Neuronal stem cell (in vitro differentiated cells): ENCODE measurements at regions not wholly inside any gene's neighbourhood (a gene's known extent, or its start where the extent isn't known, plus 50 kb on each side); places are given as distances from the start of the nearest gene placed in this dataset.

Experiments used
- DNase-seq: peaks from one replicate; pipeline ENCODE4 v3.0.0-alpha.2; 2013; ENCODE audit warnings: low spot score
- H2AFZ ChIP-seq: one replicate; pipeline ENCODE4 v1.6.1; 2013; ENCODE audit warnings: mild to moderate bottlenecking, low read length, inconsistent platforms
- H2AK5ac ChIP-seq: 2 replicates; pipeline ENCODE4 v1.6.1; 2013; ENCODE audit warnings: low read depth, mild to moderate bottlenecking, inconsistent platforms, low read length, moderate library complexity, mixed read lengths
- H2BK120ac ChIP-seq: 2 replicates; pipeline ENCODE4 v1.6.1; 2013; ENCODE audit warnings: low read depth, mild to moderate bottlenecking, inconsistent platforms, low read length, moderate library complexity, mixed read lengths
- H2BK12ac ChIP-seq: one replicate; pipeline ENCODE4 v1.6.1; 2013; ENCODE audit warnings: low read length, inconsistent platforms
- H2BK15ac ChIP-seq: 2 replicates; pipeline ENCODE4 v1.6.1; 2013; ENCODE audit warnings: mild to moderate bottlenecking, low read length, inconsistent platforms, mixed read lengths
- H2BK5ac ChIP-seq: one replicate; pipeline ENCODE4 v1.6.1; 2013; ENCODE audit warnings: inconsistent platforms, mild to moderate bottlenecking, low read length, moderate library complexity
- H3K14ac ChIP-seq: one replicate; pipeline ENCODE4 v1.6.1; 2013; ENCODE audit warnings: low read length, inconsistent platforms
- H3K18ac ChIP-seq: 2 replicates; pipeline ENCODE4 v1.6.1; 2013; ENCODE audit warnings: low read length, inconsistent platforms
- H3K23ac ChIP-seq: 2 replicates; pipeline ENCODE4 v1.6.1; 2013; ENCODE audit warnings: low read depth, mild to moderate bottlenecking, mixed read lengths, low read length, inconsistent platforms; ENCODE audit not compliant: poor library complexity
- H3K27ac ChIP-seq: replicated peaks from 3 replicates; pipeline ENCODE4 v1.5.1; 2013; ENCODE audit warnings: low read length, inconsistent platforms
- H3K27me3 ChIP-seq, 3 experiments: 2 replicates each; pipeline ENCODE4 v1.6.1; 2013; ENCODE audit warnings: low read length in 3 of 3, mild to moderate bottlenecking in 2 of 3, inconsistent platforms in 1 of 3, low read depth in 1 of 3, mixed read lengths in 1 of 3, moderate library complexity in 1 of 3; ENCODE audit not compliant: control insufficient read depth in 3 of 3, insufficient read depth in 3 of 3
- H3K36me3 ChIP-seq, 2 donors: replicated peaks in 1 of 2; 2 replicates each; pipeline ENCODE4 v1.6.1; 2013; ENCODE audit warnings: low read length in 2 of 2; ENCODE audit not compliant: control insufficient read depth in 2 of 2, insufficient read depth in 2 of 2
- H3K4ac ChIP-seq: 2 replicates; pipeline ENCODE4 v1.6.1; 2013; ENCODE audit warnings: inconsistent platforms, mild to moderate bottlenecking, low read length, moderate library complexity
- H3K4me1 ChIP-seq, 2 donors: 1 replicate in 1 of 2; 2 replicates in 1 of 2; pipeline ENCODE4 v1.6.1; 2013; ENCODE audit warnings: low read length in 2 of 2, low read depth in 1 of 2; ENCODE audit not compliant: control insufficient read depth in 2 of 2, insufficient read depth in 1 of 2
- H3K4me2 ChIP-seq: one replicate; pipeline ENCODE4 v1.6.1; 2013; ENCODE audit warnings: mild to moderate bottlenecking, low read length, inconsistent platforms; ENCODE audit not compliant: insufficient read depth, poor library complexity, severe bottlenecking
- H3K4me3 ChIP-seq, 2 donors: 2 replicates each; pipeline ENCODE4 v1.5.1; 2013; ENCODE audit warnings: low read length in 2 of 2, mild to moderate bottlenecking in 2 of 2, inconsistent platforms in 1 of 2, moderate library complexity in 1 of 2
- H3K79me1 ChIP-seq: one replicate; pipeline ENCODE4 v1.6.1; 2013; ENCODE audit warnings: low read depth, mild to moderate bottlenecking, inconsistent platforms, low read length, moderate library complexity
- H3K9ac ChIP-seq: one replicate; pipeline ENCODE4 v1.6.1; 2013; ENCODE audit warnings: mild to moderate bottlenecking, low read depth, low read length, inconsistent platforms; ENCODE audit not compliant: poor library complexity
- H3K9me3 ChIP-seq, 2 donors: replicated peaks in 1 of 2; 2 replicates each; pipeline versions ENCODE3 to v1.6.1; 2013; ENCODE audit warnings: low read length in 2 of 2, mild to moderate bottlenecking in 2 of 2, inconsistent platforms in 1 of 2, low read depth in 1 of 2, mixed read lengths in 1 of 2, moderate library complexity in 1 of 2; ENCODE audit not compliant: control insufficient read depth in 2 of 2, insufficient read depth in 1 of 2
- H4K8ac ChIP-seq: one replicate; pipeline ENCODE4 v1.6.1; 2013; ENCODE audit warnings: low read depth, mild to moderate bottlenecking, inconsistent platforms, low read length, moderate library complexity
- H4K91ac ChIP-seq: one replicate; pipeline ENCODE4 v1.6.1; 2013; ENCODE audit warnings: low read length, low read depth, mild to moderate bottlenecking, inconsistent platforms; ENCODE audit not compliant: poor library complexity
- WGBS, 2 donors: extraction: QIAGEN DNeasy Blood & Tissue Kit; methylation state at CpG; one replicate each; pipeline ENCODE4 v1.1.7; 2013; ENCODE audit warnings: missing lambda C conversion rate in 2 of 2, mixed read lengths in 1 of 2; ENCODE audit not compliant: insufficient read length in 2 of 2, insufficient replicate concordance in 1 of 2; ENCODE audit errors: extremely low coverage in 2 of 2; 5-methylcytosine and 5-hydroxymethylcytosine counted together

DNA sequence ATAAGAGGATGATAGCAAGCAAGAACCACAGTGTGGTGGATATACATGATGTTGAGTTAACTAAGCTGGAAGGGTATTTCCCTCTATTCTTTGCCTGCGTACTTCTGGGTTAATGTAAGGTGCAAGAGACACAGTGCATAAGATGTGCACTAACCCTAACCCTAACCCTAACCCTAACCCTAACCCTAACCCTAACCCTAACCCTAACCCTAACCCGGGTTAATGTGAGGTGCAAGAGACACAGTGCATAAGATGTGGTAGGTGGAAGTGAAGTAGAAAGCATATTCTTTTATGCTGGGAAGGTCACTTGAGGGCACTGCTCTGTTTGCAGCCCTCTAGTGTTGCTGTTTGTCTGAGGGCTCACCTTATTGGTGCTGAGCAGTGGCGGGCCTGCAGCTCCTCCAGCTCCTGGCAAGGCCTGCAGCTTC, 181.5 kb upstream of the ITGA4 start:
- no peak overlapping the region for H4K91ac ChIP-seq
- no CpG with 5 or more reads among the region's 3 CpGs for WGBS, 2 donors
- DNase-seq = no peak

DNA sequence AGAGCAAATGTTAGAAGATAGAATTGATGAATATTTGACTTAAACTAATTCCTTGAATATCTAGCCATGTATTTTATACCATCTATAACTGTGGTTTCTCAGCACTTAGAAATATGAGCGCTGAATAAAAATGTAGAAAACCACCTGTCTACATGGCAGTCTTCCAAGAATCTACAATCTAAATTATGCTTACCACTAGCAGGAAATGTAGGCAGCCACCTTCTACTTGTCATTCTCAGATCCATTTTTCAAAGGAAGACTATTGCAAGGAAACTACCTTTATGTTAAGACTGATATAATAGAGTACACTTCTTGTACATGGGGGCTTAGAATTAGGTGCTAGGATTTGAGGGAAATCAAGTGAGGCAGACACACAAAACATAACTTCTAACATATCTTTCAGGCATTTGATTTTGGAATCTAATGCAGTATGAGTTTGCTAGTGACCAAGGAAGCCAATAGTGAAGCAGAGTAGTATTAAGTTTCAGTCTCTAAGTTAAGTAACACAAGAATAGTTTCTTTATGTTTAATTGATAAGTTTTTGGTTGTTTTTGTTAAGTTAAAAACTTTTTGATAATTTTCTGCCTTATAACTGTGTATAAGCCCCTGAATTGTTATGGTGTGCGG, 175.9 kb upstream of the ITGA4 start:
- no peak overlapping the region for H3K9ac ChIP-seq

More for the DNA sequence above, 181.5 kb upstream of the ITGA4 start:
- no peaks in the 10 kb centered on the region for H3K79me1 ChIP-seq
- H3K14ac ChIP-seq = no peak overlapping the region
- H3K4ac ChIP-seq = no peak overlapping the region
- no peaks in the 10 kb centered on the region for H3K36me3 ChIP-seq
- no peaks in the 10 kb centered on the region for H3K4me1 ChIP-seq
- H2BK5ac ChIP-seq = no peak overlapping the region
- no peak overlapping the region for H2BK120ac ChIP-seq
- no peak overlapping the region for H3K27ac ChIP-seq
- no peak overlapping the region for H3K4me3 ChIP-seq
- H3K18ac ChIP-seq = no peak overlapping the region
- H2AK5ac ChIP-seq = no peak overlapping the region
- no peak overlapping the region for H3K4me2 ChIP-seq
- H2AFZ ChIP-seq = no peak overlapping the region
- no peak overlapping the region for H3K23ac ChIP-seq
- no peak overlapping the region for H4K8ac ChIP-seq
- H3K27me3 ChIP-seq = no peaks in the 10 kb centered on the region
- H3K9me3 ChIP-seq = no peaks in the 10 kb centered on the region
- no peak overlapping the region for H2BK12ac ChIP-seq
- H3K9ac ChIP-seq = no peak overlapping the region
- H2BK15ac ChIP-seq = no peak overlapping the region

DNA sequence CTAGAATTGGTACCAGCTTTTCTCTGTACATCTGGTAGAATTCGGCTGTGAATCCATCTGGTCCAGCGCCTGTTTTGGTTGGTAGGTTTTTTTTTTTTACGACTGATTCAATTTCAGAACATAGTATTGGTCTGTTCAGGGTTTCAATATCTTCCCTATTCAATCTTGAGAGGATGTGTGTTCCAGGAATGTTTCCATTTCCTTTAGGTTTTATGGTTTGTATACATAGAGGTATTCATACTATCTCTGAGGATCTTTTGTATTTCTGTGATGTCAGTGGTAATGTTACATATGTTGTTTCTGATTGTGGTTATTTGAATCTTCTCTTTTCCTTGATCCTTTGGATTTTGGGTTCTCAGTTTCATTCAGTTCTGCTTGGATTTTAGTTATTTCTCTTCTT, 172.1 kb upstream of the ITGA4 start:
- WGBS, 2 donors = no CpG with 5 or more reads among the region's 3 CpGs

More for the DNA sequence above, 175.9 kb upstream of the ITGA4 start:
- no peaks in the 10 kb centered on the region for H3K36me3 ChIP-seq
- no peak overlapping the region for H2BK12ac ChIP-seq
- H3K23ac ChIP-seq = no peak overlapping the region
- H3K9me3 ChIP-seq = no peaks in the 10 kb centered on the region
- no peaks in the 10 kb centered on the region for H3K79me1 ChIP-seq
- H3K27ac ChIP-seq = no peak overlapping the region
- no peaks in the 10 kb centered on the region for H3K27me3 ChIP-seq
- no CpG with 5 or more reads among the region's 2 CpGs for WGBS, 2 donors
- H3K4me2 ChIP-seq = no peak overlapping the region
- no peak overlapping the region for H2BK5ac ChIP-seq
- H3K4me3 ChIP-seq = no peak overlapping the region
- H4K8ac ChIP-seq = no peak overlapping the region
- H2BK15ac ChIP-seq = no peak overlapping the region
- no peak overlapping the region for H3K14ac ChIP-seq
- no peak overlapping the region for H4K91ac ChIP-seq
- DNase-seq = no peak
- H3K4me1 ChIP-seq = no peaks in the 10 kb centered on the region
- H3K4ac ChIP-seq = no peak overlapping the region
- no peak overlapping the region for H3K18ac ChIP-seq
- no peak overlapping the region for H2BK120ac ChIP-seq
- no peak overlapping the region for H2AFZ ChIP-seq
- no peak overlapping the region for H2AK5ac ChIP-seq

DNA sequence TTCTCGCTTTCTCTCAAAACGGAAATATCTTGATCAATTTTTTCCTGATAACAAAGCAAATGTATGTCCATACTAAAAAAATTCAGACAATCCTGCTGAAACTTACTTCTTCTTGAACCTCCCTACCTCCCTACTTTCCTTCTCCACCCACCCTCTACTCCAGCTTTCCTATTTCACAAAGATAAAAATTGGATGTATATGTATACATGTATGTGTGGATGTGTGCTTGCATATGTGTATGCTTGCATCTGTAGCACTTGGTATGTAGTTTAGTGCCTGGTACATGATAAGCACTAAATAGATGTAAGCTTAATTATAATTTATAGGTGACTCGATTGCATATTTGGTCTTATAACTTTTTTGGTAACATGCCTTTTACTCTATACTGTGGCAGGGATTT, 167.5 kb upstream of the ITGA4 start:
- H3K23ac ChIP-seq = no peak overlapping the region
- no peak overlapping the region for H3K14ac ChIP-seq
- H4K91ac ChIP-seq = no peak overlapping the region
- no peak overlapping the region for H2BK12ac ChIP-seq
- no CpG with 5 or more reads among the region's 3 CpGs for WGBS, 2 donors
- no peak overlapping the region for H3K9ac ChIP-seq
- no peak overlapping the region for H2BK15ac ChIP-seq
- DNase-seq = no peak
- no peaks in the 10 kb centered on the region for H3K9me3 ChIP-seq
- H4K8ac ChIP-seq = no peak overlapping the region
- H3K4me3 ChIP-seq = no peak overlapping the region
- H3K79me1 ChIP-seq = no peaks in the 10 kb centered on the region
- H3K36me3 ChIP-seq = no peaks in the 10 kb centered on the region
- H3K27ac ChIP-seq = no peak overlapping the region
- no peak overlapping the region for H2AFZ ChIP-seq
- H3K4me2 ChIP-seq = no peak overlapping the region
- no peaks in the 10 kb centered on the region for H3K4me1 ChIP-seq
- no peak overlapping the region for H2AK5ac ChIP-seq
- no peak overlapping the region for H2BK5ac ChIP-seq
- no peaks in the 10 kb centered on the region for H3K27me3 ChIP-seq
- no peak overlapping the region for H3K18ac ChIP-seq
- no peak overlapping the region for H2BK120ac ChIP-seq
- no peak overlapping the region for H3K4ac ChIP-seq

More for the DNA sequence above, 172.1 kb upstream of the ITGA4 start:
- H2BK5ac ChIP-seq = no peak overlapping the region
- no peak overlapping the region for H3K14ac ChIP-seq
- H3K27ac ChIP-seq = no peak overlapping the region
- no peak overlapping the region for H2BK15ac ChIP-seq
- no peaks in the 10 kb centered on the region for H3K36me3 ChIP-seq
- no peak overlapping the region for H3K18ac ChIP-seq
- no peak overlapping the region for H3K4ac ChIP-seq
- no peak overlapping the region for H4K91ac ChIP-seq
- no peak overlapping the region for H2BK12ac ChIP-seq
- H3K79me1 ChIP-seq = no peaks in the 10 kb centered on the region
- no peak overlapping the region for H2BK120ac ChIP-seq
- H3K9ac ChIP-seq = no peak overlapping the region
- no peak overlapping the region for H3K4me3 ChIP-seq
- H3K4me2 ChIP-seq = no peak overlapping the region
- H4K8ac ChIP-seq = no peak overlapping the region
- no peak for DNase-seq
- H3K4me1 ChIP-seq = no peaks in the 10 kb centered on the region
- H2AFZ ChIP-seq = no peak overlapping the region
- H2AK5ac ChIP-seq = no peak overlapping the region
- H3K23ac ChIP-seq = no peak overlapping the region
- H3K27me3 ChIP-seq = no peaks in the 10 kb centered on the region
- no peaks in the 10 kb centered on the region for H3K9me3 ChIP-seq
